ENCODE measurements at regions not wholly inside any gene's neighbourhood (a gene's known extent, or its start where the extent isn't known, plus 50 kb on each side); places are given as distances from the start of the nearest gene placed in this dataset.

DNA sequence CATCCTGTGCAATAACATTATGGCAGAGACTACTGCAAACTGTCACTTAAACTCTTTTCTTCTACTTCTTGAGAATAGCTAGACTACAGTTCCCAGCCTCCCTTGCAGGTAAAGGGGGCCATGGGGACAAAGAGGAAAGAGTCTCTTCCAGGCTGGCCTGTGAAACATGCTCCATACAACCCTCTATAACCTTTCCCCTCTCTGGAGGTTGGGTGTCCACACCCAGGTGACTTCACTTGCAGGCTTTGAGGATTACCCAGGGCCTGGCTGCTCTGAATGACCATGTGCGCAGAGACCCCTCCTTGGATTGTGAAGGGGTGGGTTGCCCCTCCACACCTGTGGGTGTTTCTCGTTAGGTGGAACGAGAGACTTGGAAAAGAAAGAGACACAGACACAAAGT, 84.1 kb downstream of the SEC61G start:
- DNase-seq: no peak
- Histone ChIP-seq H3K56ac (ENCODE audit: extremely low read depth, insufficient read depth, low read length) (no peak overlapping the region), H3K36me3 (ENCODE audit: control insufficient read depth, insufficient read depth, low read length) (no peaks in the 10 kb centered on the region), H2AK9ac (replicated peaks; ENCODE audit: low read depth, low read length, poor library complexity) (no peak overlapping the region), H2BK20ac (ENCODE audit: low read depth, low read length) (no peak overlapping the region), H2BK15ac (ENCODE audit: low read depth, low read length) (no peak overlapping the region), H3K9ac (ENCODE audit: low read depth, low read length) (no peak overlapping the region), H3K23ac (ENCODE audit: low read depth, low read length) (no peak overlapping the region), H2BK120ac (ENCODE audit: low read depth, low read length) (no peak overlapping the region), H4K5ac (ENCODE audit: low read depth, low read length) (no peak overlapping the region), H3K14ac (replicated peaks; ENCODE audit: low read depth, low read length) (no peak overlapping the region), H3K4me3 (ENCODE audit: insufficient read depth, low read depth, low read length) (no peak overlapping the region), H4K8ac (ENCODE audit: low read depth in 2 of 2, low read length in 2 of 2) (no peak overlapping the region), H3K18ac (ENCODE audit: low read depth, low read length) (no peak overlapping the region), H3K27me3 (ENCODE audit: control insufficient read depth, insufficient read depth, low read length) (no peaks in the 10 kb centered on the region), H4K20me1 (ENCODE audit: insufficient read depth, low read length) (no peaks in the 10 kb centered on the region), H2AFZ (replicated peaks; ENCODE audit: low read length, poor library complexity) (no peak overlapping the region), H3K9me1 (ENCODE audit: insufficient read depth, low read length) (no peaks in the 10 kb centered on the region), H3K9me3 (ENCODE audit: control insufficient read depth, insufficient read depth, low read length) (no peaks in the 10 kb centered on the region), H3K27ac (ENCODE audit: insufficient read depth, low read length) (no peak overlapping the region), H2BK5ac (ENCODE audit: low read depth, low read length, poor library complexity, severe bottlenecking) (no peak overlapping the region), H3K79me1 (ENCODE audit: low read depth in 1 of 2, low read length in 2 of 2) (no peaks in the 10 kb centered on the region), H3K4me1 (ENCODE audit: control insufficient read depth, insufficient read depth, low read length) (no peaks in the 10 kb centered on the region), H3K4ac (ENCODE audit: low read depth, low read length) (no peak overlapping the region), H3K4me2 (ENCODE audit: low read depth, low read length) (no peak overlapping the region), H2AK5ac (ENCODE audit: low read depth, low read length) (no peak overlapping the region), H4K91ac (ENCODE audit: insufficient read depth, low read depth, low read length) (no peak overlapping the region)
- no peak for ATAC-seq (ENCODE audit: low read depth)
- ChIA-PET POLR2A (ENCODE audit: unreplicated experiment) (no interaction called here), CTCF (no interaction called here)
- WGBS, 2 experiments (ENCODE audit: extremely low coverage in 2 of 2, insufficient read length in 1 of 2): no CpG with 5 or more reads among the region's 3 CpGs
- TF ChIP-seq MAFK (IDR thresholded peaks at IDR 0.05; ENCODE audit: low read depth, low read length): no peak
- no peak for TF ChIP-seq RFX5 (IDR thresholded peaks at IDR 0.05; ENCODE audit: low read depth, low read length)
- no peak for TF ChIP-seq CTCF (conservative IDR thresholded peaks at IDR 0.05; ENCODE audit: low read depth, low read length)
- no peak for TF ChIP-seq CHD1 (IDR thresholded peaks at IDR 0.05; ENCODE audit: low read depth, low read length)
- TF ChIP-seq SMC3 (IDR thresholded peaks at IDR 0.05; ENCODE audit: low read depth, low read length): no peak
- TF ChIP-seq FOS (IDR thresholded peaks at IDR 0.05; ENCODE audit: low read depth, low read length): no peak
- no peak for TF ChIP-seq NFE2L2 (IDR thresholded peaks at IDR 0.05; ENCODE audit: low read depth, low read length)
- dilution Hi-C loops (cut with HindIII; ENCODE audit: low sequenced_read_pairs, unreplicated experiment): no loop called here
- in situ Hi-C loops (cut with MboI; ENCODE audit: low sequenced_read_pairs): no loop called here
- no TSS peak for BruUV-seq (replicated peaks)
- intact Hi-C loops (cut with micrococcal nuclease): no loop called here
